Omental fat pad (tissue), 3 donors: ENCODE measurements at regions not wholly inside any gene's neighbourhood (a gene's known extent, or its start where the extent isn't known, plus 50 kb on each side); places are given as distances from the start of the nearest gene placed in this dataset.
A peak's percentile ranks its signal among the peaks of the same experiment; 100 is the strongest.

ENCODE experiments used
- ATAC-seq: fragments of 150-250 bp; one replicate; pipeline ENCODE4 v1.9.1; 2016; ENCODE audit warnings: mild to moderate bottlenecking, moderate library complexity; ENCODE audit not compliant: low FRiP score
- DNase-seq: peaks from one replicate; pipeline ENCODE4 v3.0.0-alpha.2; 2019; ENCODE audit warnings: low spot score
- TF ChIP-seq, protein P1 (sequence below), 3 donors: fragments of 450-650 bp; IDR thresholded peaks; one replicate each; pipeline ENCODE4 v1.5.1; 2016 to 2017; ENCODE audit warnings: antibody characterized with exemption in 3 of 3, mild to moderate bottlenecking in 3 of 3, moderate library complexity in 2 of 3

- ATAC-seq (no peak), DNase-seq (no peak)
- TF ChIP-seq, protein P1, sequence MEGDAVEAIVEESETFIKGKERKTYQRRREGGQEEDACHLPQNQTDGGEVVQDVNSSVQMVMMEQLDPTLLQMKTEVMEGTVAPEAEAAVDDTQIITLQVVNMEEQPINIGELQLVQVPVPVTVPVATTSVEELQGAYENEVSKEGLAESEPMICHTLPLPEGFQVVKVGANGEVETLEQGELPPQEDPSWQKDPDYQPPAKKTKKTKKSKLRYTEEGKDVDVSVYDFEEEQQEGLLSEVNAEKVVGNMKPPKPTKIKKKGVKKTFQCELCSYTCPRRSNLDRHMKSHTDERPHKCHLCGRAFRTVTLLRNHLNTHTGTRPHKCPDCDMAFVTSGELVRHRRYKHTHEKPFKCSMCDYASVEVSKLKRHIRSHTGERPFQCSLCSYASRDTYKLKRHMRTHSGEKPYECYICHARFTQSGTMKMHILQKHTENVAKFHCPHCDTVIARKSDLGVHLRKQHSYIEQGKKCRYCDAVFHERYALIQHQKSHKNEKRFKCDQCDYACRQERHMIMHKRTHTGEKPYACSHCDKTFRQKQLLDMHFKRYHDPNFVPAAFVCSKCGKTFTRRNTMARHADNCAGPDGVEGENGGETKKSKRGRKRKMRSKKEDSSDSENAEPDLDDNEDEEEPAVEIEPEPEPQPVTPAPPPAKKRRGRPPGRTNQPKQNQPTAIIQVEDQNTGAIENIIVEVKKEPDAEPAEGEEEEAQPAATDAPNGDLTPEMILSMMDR (IDR thresholded peaks at IDR 0.05): no peak
Observed at GRCh38 chr11:32200136-32200847, 109.4 kb downstream of the RCN1 start.

GRCh38 chr11:32204751-32205150, 113.9 kb downstream of the RCN1 start:
- ATAC-seq (no peak), DNase-seq (no peak)
- TF ChIP-seq, protein P1 (IDR thresholded peaks at IDR 0.05): no peak

DNA sequence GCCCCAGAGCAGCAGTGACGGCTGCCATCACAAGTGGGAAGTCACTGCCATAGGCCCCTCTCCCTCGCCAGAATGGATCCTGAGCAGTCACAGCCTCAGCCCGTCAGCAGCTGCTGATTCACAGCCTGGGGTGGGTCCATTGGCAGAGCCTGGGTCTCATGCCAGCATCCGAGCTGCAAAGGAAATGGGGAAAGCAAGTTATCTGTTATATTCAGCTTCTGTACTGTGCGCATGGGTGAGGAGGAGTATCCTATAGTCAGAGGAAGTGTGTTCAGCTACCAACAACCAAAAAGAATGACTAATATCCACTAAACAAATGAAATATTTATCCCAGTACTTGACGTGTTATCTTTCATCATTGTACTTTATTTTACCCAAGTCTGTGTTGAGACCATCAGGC, 119.7 kb downstream of the RCN1 start:
- peak; percentile 35 for ATAC-seq
- TF ChIP-seq, protein P1 (IDR thresholded peaks at IDR 0.05): no peak
- no peak for DNase-seq

- ATAC-seq (peak; percentile 66), DNase-seq (no peak)
Observed at GRCh38 chr11:32213223-32213622, 122.3 kb downstream of the RCN1 start.

DNA sequence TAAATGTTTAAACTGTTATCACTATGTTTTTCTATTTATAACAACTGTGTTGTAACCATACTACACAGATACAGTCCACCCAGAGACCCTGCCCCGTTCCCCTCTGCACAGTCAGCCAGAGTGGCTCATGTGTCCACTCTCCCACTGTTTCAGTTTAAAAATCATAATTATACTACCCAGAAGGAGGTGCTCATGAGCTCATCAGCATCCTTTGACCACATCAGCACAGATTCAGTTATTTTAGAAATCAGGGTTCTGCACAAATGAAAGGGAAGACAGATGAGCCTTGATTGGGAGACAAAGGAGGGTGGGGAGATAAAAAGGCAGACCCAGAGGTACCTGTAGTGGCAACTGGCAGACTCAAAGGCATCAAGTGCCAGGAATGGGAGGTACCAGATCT, 124.3 kb downstream of the RCN1 start:
- DNase-seq: no peak
- TF ChIP-seq, protein P1 (IDR thresholded peaks at IDR 0.05): no peak
- ATAC-seq: no peak

More at GRCh38 chr11:32213223-32213622, 122.3 kb downstream of the RCN1 start:
- TF ChIP-seq, protein P1 (IDR thresholded peaks at IDR 0.05): no peak

DNA sequence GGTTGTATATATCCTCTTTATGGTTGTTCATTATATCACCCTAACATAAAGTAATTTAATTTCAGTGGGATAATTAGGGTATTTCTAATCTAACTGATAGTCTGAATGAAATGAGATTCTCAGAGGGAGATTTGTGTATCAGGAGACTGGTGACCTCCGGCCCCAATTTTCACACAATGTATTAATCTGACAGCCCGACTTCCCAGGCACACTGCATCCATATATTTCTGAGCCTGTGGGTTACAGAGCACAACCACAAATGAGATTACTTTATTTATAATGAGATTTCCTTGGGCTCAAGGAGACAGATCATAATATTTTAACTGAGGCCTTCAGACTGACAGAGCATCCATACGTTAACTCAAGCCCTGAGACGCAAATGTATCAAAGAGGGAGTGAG, 125.9 kb downstream of the RCN1 start:
- TF ChIP-seq, protein P1 (IDR thresholded peaks at IDR 0.05): no peak
- DNase-seq (no peak), ATAC-seq (no peak)

- ATAC-seq (no peak), DNase-seq (no peak)
- TF ChIP-seq, protein P1 (IDR thresholded peaks at IDR 0.05): no peak
Observed at GRCh38 chr11:32219320-32219719, 128.4 kb downstream of the RCN1 start.
